GM19468 (cell line): ENCODE measurements at regions not wholly inside any gene's neighbourhood (a gene's known extent, or its start where the extent isn't known, plus 50 kb on each side); places are given as distances from the start of the nearest gene placed in this dataset.

Experiments used
- ATAC-seq: cut with Tn5 transposase; IDR thresholded peaks from one replicate; pipeline ENCODE4 v1.9.1; 2021; ENCODE audit warnings: mild to moderate bottlenecking, moderate library complexity, moderate number of reproducible peaks; ENCODE audit not compliant: unreplicated experiment; ENCODE audit errors: extremely low read depth

GRCh38 chr5:153084511-153084910 lies 406.0 kb upstream of the GRIA1 start:
- no peak for ATAC-seq

- no peak for ATAC-seq
Observed at GRCh38 chr5:153086486-153086885, 404.0 kb upstream of the GRIA1 start.

DNA sequence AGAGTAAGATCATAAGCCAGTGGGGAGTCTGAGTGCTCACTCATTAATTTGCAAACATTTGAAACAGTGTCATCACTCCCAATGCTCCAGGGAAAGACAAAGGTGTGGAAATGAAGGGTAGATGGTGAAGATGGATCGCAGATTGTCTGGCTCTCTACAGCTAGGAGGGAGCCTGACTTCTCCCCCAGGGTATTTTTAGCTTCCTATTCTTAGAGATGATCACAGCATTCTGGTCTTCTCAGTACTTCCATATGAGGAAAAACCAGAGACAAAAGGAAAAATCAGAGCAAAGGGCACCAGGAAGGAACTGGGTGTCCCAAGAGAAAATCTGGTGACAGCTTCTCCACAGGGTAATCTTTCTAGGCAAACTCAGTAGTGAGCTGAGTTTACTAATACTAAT lies 401.9 kb upstream of the GRIA1 start:
- ATAC-seq, result no peak

- no peak for ATAC-seq
Observed at GRCh38 chr5:153094333-153094732, 396.1 kb upstream of the GRIA1 start.

GRCh38 chr5:153096381-153096780 lies 394.1 kb upstream of the GRIA1 start:
- ATAC-seq, result no peak

DNA sequence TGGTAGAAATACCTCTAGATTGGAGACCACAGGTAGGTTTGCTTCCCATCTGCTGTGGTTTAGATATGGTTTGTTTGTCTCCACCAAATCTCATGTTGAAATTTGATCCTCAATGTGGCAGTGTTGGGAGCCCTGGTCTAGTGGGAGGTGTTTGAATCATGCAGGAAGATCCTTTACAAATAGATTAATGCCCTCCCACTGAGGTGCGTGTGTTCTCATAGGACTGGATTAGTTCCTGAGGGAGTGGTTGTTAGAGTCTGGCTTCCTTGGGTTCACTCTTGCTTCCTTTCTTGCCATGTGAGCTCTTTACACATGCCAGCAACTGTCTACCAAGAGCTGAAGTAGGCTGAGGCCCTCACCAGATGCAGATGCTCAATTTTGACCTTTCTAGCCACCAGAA lies 391.1 kb upstream of the GRIA1 start:
- ATAC-seq, result no peak

- no peak for ATAC-seq
Observed at GRCh38 chr5:153101235-153102180, 389.0 kb upstream of the GRIA1 start.

DNA sequence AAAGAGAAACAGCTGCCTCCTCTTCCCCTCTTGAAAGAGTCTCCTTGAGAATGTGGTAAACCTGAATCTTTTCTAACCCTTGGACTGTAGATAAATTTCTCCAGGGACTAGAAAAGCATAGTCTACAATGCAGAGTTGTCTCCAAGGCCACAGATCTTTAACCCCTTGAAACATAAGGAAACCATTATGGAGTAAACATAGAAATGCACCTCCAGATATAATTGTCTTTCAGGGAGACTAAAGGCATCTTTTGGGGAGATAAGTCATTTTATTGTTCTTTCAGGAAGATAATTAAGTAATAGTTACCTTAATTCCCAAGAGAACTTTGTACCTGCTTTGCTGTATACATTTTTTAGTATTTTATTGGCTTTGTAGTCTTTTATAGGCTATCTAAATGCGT lies 373.6 kb upstream of the GRIA1 start:
- ATAC-seq, result no peak

DNA sequence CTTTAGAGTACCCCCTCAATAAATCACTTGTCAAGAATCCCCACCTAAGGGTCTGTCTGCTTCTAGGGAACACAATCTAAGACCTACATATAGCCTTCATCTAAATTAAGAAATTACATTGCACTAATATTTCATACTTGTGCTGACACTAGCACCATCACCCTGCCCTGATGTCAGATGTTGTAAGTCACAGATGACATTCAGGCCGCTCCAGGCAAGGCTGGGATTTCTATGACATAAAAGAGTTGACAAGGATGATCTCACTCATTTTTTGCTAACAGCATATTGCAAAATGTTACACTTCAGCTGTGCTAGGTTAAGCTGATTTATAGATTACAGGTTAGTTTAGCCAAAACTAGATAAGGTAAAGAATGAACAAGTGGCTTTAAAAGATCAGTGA lies 372.5 kb upstream of the GRIA1 start:
- ATAC-seq, result no peak

DNA sequence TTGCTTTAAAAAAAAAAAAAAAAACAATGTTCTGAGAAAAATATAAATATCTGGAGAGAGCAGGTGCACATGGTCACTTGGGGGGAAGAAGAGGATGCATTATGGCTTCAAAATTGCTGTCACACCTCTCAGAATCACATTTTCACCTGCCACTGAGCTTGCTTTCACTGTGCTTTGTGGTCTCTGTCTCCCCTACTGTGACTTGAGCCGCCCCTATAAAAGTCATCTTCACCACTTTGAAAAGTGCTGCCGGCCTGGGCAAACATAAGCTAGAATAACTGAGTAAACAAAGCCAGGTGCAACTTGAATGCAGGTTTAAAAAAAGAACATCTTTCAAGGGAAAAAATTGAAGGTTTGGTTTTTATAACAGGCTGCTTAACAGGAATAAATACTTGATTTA lies 368.1 kb upstream of the GRIA1 start:
- ATAC-seq, result no peak

- no peak for ATAC-seq
Observed at GRCh38 chr5:153130296-153130695, 360.2 kb upstream of the GRIA1 start.

DNA sequence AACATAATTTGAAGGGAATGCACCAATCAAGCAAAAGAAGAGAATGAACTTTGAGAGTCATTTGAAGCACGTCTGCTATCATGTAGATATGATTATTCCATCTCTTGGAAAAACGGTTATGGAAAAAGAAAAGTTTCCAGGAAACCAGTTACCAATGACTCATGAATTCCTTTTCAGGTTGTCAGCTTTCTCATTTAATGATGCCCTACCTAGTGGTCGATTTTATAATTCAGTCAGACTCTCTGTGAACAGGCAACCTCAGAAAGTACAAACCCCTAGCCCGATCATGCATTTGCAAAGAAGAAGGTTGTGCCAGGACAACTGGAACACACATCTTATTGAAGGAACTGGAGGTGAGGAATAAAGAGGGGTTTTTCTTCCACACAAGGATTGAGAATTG lies 355.1 kb upstream of the GRIA1 start:
- no peak for ATAC-seq

DNA sequence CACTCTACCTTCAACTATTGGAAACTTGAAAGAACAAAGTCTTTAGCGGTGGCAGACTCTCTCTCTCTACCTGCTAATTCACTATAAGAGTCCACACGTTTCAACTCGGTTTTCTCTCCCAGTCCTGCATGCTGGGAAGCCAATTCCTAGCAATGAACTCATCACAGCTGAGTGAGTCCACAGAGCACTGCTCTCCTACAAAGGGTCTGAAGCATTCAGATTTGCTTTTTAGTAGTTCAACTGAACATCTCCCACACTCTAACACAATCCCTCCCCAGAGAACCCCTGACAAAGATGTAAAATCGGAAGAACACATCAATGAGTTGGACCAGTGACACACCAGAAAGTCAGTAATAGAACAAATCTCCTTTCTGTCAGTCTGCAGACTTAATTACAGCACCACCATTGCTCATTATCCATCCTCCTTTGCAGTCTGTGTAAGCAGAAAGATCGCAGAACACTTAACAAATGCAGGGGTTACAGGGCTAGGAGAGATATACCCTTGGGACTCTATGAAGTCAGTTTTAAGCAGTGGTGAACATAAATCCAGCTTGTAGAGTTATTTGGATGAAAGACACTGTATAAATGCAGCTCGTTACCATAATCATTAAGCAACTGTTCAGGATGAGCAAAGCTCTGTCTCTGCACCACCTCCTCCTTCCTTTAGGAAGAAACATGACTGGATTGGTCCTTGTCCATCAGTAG lies 353.4 kb upstream of the GRIA1 start:
- no peak for ATAC-seq

GRCh38 chr5:153147891-153148623 lies 342.4 kb upstream of the GRIA1 start:
- ATAC-seq, result peak; percentile 32

DNA sequence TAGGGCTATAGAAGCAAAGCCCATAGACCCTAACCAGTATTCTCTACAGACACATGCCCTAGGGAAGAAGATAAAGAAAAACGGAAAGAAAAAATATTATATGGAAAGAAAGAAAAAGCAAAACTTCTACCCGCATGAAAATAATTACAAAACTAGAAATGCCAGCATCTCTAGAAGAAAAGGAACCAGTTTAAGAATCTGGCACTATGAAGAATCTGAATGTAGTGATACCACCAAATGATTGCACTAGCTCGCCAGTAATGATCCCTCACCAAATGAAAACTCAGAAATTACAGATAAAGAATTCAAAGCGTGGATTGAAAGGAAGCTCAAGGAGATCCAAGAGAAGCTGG lies 341.9 kb upstream of the GRIA1 start:
- ATAC-seq, result no peak

GRCh38 chr5:153151558-153151957 lies 338.9 kb upstream of the GRIA1 start:
- ATAC-seq, result no peak

GRCh38 chr5:153153086-153153485 lies 337.4 kb upstream of the GRIA1 start:
- no peak for ATAC-seq

DNA sequence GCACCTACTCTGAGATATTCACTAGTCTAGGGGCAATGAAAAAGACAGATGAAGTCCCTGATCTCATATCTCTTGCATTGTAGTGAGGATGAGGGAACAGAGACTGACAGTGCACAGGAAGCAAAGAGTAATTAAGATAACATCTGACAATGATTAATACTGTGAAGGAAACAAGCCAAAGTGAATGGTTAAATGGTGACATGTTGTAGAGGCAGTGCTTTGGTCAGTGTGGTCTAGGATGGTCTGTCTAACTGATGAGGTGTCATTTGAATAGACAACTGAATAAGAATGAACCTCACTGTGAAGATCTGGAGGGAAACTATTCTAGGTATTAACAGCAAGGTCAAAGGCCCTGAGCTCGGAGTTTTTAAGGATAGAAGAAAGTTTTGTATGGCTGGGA lies 333.3 kb upstream of the GRIA1 start:
- ATAC-seq, result no peak

DNA sequence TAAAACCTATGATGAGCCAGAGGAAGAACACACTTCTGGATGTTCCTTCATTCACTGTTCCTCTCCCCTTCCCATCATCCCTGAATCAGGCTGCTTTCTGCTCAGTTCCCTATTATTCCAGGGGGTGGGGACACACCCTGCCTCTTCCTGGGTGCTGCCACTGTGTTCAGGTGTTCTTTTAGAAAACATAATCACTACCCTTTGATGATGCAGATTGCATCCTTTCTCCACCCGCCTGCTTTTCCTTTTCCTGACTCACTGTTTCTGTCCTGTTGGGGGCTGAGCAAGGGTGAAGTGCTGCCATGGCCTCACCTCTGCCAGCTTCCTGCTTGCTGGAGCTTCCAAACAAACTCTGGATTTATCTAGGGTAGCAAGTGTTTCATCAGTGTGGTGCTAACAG lies 331.9 kb upstream of the GRIA1 start:
- no peak for ATAC-seq

DNA sequence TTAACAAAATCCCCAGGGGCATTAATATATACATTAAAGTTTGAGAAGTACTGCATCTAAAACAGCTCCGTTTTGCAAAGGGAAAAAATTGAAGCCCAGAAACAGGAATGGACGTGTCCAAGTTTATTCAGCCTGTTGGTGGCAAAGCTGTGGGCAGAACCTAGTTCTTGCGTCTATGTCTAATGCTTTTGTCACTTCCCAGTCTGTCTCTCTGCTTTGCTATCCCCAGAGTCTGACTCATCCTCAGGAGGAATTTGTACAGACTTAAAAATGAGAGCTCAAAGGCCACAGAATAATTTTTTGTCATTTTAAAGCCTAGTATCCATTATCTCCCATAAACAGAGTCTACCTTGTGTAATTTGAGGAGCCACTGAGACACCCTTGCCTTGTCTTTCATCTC lies 330.9 kb upstream of the GRIA1 start:
- no peak for ATAC-seq

- ATAC-seq, result no peak
Observed at GRCh38 chr5:153168241-153168640, 322.2 kb upstream of the GRIA1 start.
